Stimulated activated CD4-positive, alpha-beta T cell treated with anti-CD3 and anti-CD28 coated beads, Interleukin-4, amount 100 ng/mL, for 24 hours (primary cell): ENCODE measurements at regions not wholly inside any gene's neighbourhood (a gene's known extent, or its start where the extent isn't known, plus 50 kb on each side); places are given as distances from the start of the nearest gene placed in this dataset.
"Not testable (repeated sequence)": the region's sequence is repeated elsewhere in the genome, so short reads cannot be mapped to it uniquely, and the experiment has no call there.

ENCODE experiments used
- DNase-seq: peaks from one replicate; pipeline ENCODE4 v3.0.0-alpha.2; 2020

- DNase-seq: no peak
Measured at GRCh38 chr5:102617191-102618187, 118.7 kb upstream of the SLCO6A1 start.

GRCh38 chr5:102622262-102622661, 123.5 kb upstream of the SLCO6A1 start:
- DNase-seq: no peak

GRCh38 chr5:102623329-102624065, 124.7 kb upstream of the SLCO6A1 start:
- DNase-seq: no peak

- no peak for DNase-seq
Measured at GRCh38 chr5:102624405-102624804, 125.6 kb upstream of the SLCO6A1 start.

GRCh38 chr5:102625468-102625867, 126.7 kb upstream of the SLCO6A1 start:
- no peak for DNase-seq

GRCh38 chr5:102625928-102626327, 127.1 kb upstream of the SLCO6A1 start:
- DNase-seq: no peak

GRCh38 chr5:102627315-102627714, 127.8 kb upstream of the PAM start:
- DNase-seq: no peak

- no peak for DNase-seq
Measured at GRCh38 chr5:102628441-102629175, 126.5 kb upstream of the PAM start.

- no peak for DNase-seq
Measured at GRCh38 chr5:102629827-102630605, 125.1 kb upstream of the PAM start.

GRCh38 chr5:102635399-102635798, 119.7 kb upstream of the PAM start:
- not testable (repeated sequence) for DNase-seq

- DNase-seq: no peak
Measured at GRCh38 chr5:102638316-102638715, 116.8 kb upstream of the PAM start.

- no peak for DNase-seq
Measured at GRCh38 chr5:102638912-102639652, 116.0 kb upstream of the PAM start.

- DNase-seq: no peak
Measured at GRCh38 chr5:102649731-102650130, 105.4 kb upstream of the PAM start.

GRCh38 chr5:102651466-102651865, 103.6 kb upstream of the PAM start:
- no peak for DNase-seq

GRCh38 chr5:102654559-102655349, 100.4 kb upstream of the PAM start:
- no peak for DNase-seq

- no peak for DNase-seq
Measured at GRCh38 chr5:102659151-102659550, 96.0 kb upstream of the PAM start.

GRCh38 chr5:102660111-102660510, 95.0 kb upstream of the PAM start:
- no peak for DNase-seq

GRCh38 chr5:102663749-102664530, 91.2 kb upstream of the PAM start:
- no peak for DNase-seq

- no peak for DNase-seq
Measured at GRCh38 chr5:102664616-102665335, 90.3 kb upstream of the PAM start.
